H1 (cell line): ENCODE measurements at regions not wholly inside any gene's neighbourhood (a gene's known extent, or its start where the extent isn't known, plus 50 kb on each side); places are given as distances from the start of the nearest gene placed in this dataset.

Source experiments
- FOSL1 ChIP-seq: IDR thresholded peaks from 2 replicates; pipeline ENCODE4 v1.6.1; 2011; ENCODE audit warnings: mild to moderate bottlenecking, low read depth, low read length, moderate library complexity; ENCODE audit not compliant: insufficient read depth
- KDM1A ChIP-seq: fragments of 200-600, 300-600 bp; sonication (generic); IDR thresholded peaks from 2 replicates; pipeline ENCODE4 v1.7.1; 2016; ENCODE audit warnings: mild to moderate bottlenecking, low read length, borderline replicate concordance
- NRF1 ChIP-seq: IDR thresholded peaks from 2 replicates; pipeline ENCODE4 v1.6.1; 2011; ENCODE audit warnings: mild to moderate bottlenecking, low read depth, low read length, improper control_type of control experiment
- POLR2AphosphoS5 ChIP-seq: IDR thresholded peaks from 2 replicates; pipeline ENCODE4 v1.6.1; 2011; ENCODE audit warnings: low read depth, low read length
- SUZ12 ChIP-seq: fragments of 200-600 bp; sonication (generic); IDR thresholded peaks from 2 replicates; pipeline ENCODE4 v1.6.1; 2012; ENCODE audit warnings: mild to moderate bottlenecking, inconsistent platforms, low read length, moderate library complexity, mixed read lengths
- TAF1 ChIP-seq: IDR thresholded peaks from 2 replicates; pipeline ENCODE4 v1.6.1; 2011; ENCODE audit warnings: mild to moderate bottlenecking, low read depth, low read length
- TF ChIP-seq, protein P1 (sequence below), 3 experiments: IDR thresholded peaks; 1 replicate in 2 of 3; 2 replicates in 1 of 3; pipeline versions ENCODE4 v1.5.1 to v1.6.1; 2011; ENCODE audit warnings: low read length in 3 of 3, mild to moderate bottlenecking in 3 of 3, inconsistent platforms in 2 of 3, low read depth in 1 of 3, moderate library complexity in 1 of 3; ENCODE audit not compliant: insufficient read depth in 1 of 3; ENCODE audit errors: control extremely low read depth in 1 of 3
- TF ChIP-seq, protein P2 (sequence below): IDR thresholded peaks from 2 replicates; pipeline ENCODE4 v1.6.1; 2012; ENCODE audit warnings: low read length, inconsistent platforms
- TF ChIP-seq, protein P3 (sequence below): IDR thresholded peaks from 2 replicates; pipeline ENCODE4 v1.6.1; 2011; ENCODE audit warnings: low read depth, mild to moderate bottlenecking, low read length; ENCODE audit not compliant: insufficient read depth

DNA sequence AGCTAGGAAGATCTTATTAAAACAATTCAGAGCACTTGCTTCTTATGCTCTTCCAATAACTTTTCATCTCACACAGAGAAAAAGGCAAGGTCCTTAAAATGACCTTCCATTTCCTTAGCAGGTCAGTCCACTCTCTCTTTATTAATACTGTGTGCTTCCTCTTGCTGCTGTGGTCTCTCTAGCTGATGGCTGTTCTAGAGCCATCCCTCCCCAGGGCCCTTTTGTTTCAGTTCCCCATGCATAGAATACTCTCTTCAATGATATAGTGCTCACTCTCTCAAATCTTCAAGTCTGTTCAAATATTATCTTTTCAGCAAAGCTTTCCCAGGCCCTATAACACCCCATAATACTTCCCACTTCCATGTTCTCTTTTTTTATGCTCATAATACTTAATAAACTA lies 469.3 kb downstream of the METTL4 start:
- TF ChIP-seq POLR2AphosphoS5 = no peak
- TF ChIP-seq, protein P1, sequence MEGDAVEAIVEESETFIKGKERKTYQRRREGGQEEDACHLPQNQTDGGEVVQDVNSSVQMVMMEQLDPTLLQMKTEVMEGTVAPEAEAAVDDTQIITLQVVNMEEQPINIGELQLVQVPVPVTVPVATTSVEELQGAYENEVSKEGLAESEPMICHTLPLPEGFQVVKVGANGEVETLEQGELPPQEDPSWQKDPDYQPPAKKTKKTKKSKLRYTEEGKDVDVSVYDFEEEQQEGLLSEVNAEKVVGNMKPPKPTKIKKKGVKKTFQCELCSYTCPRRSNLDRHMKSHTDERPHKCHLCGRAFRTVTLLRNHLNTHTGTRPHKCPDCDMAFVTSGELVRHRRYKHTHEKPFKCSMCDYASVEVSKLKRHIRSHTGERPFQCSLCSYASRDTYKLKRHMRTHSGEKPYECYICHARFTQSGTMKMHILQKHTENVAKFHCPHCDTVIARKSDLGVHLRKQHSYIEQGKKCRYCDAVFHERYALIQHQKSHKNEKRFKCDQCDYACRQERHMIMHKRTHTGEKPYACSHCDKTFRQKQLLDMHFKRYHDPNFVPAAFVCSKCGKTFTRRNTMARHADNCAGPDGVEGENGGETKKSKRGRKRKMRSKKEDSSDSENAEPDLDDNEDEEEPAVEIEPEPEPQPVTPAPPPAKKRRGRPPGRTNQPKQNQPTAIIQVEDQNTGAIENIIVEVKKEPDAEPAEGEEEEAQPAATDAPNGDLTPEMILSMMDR (IDR thresholded peaks at IDR 0.05; ENCODE audit: control extremely low read depth in 1 of 3, insufficient read depth in 1 of 3, low read depth in 1 of 3, low read length in 3 of 3) = no peak
- TF ChIP-seq SUZ12 = no peak
- TF ChIP-seq, protein P2, sequence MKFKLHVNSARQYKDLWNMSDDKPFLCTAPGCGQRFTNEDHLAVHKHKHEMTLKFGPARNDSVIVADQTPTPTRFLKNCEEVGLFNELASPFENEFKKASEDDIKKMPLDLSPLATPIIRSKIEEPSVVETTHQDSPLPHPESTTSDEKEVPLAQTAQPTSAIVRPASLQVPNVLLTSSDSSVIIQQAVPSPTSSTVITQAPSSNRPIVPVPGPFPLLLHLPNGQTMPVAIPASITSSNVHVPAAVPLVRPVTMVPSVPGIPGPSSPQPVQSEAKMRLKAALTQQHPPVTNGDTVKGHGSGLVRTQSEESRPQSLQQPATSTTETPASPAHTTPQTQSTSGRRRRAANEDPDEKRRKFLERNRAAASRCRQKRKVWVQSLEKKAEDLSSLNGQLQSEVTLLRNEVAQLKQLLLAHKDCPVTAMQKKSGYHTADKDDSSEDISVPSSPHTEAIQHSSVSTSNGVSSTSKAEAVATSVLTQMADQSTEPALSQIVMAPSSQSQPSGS = no peak
- no peak for TF ChIP-seq NRF1
- TF ChIP-seq, protein P3, sequence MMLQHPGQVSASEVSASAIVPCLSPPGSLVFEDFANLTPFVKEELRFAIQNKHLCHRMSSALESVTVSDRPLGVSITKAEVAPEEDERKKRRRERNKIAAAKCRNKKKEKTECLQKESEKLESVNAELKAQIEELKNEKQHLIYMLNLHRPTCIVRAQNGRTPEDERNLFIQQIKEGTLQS = no peak
- TF ChIP-seq KDM1A = no peak
- TF ChIP-seq FOSL1 = no peak
- no peak for TF ChIP-seq TAF1
